IMR-90 (cell line): ENCODE measurements at regions not wholly inside any gene's neighbourhood (a gene's known extent, or its start where the extent isn't known, plus 50 kb on each side); places are given as distances from the start of the nearest gene placed in this dataset.

ENCODE experiments used
- ATAC-seq: fragments of 200-7000 bp; cut with Tn5 transposase; 2 replicates; pipeline ENCODE4 v1.9.1; 2020; ENCODE audit warnings: low read depth, mild to moderate bottlenecking, moderate library complexity
- BruUV-seq: library from RNA; stranded (reverse); fragments of 400-500 nt; replicated peaks from 2 replicates; lab custom pipeline; 2021; lab: Mats Ljungman, UMichigan
- CTCF ChIA-PET: fragments of 300-600 bp; formaldehyde crosslinking; extraction: SDS; loops from one replicate; lab custom pipeline; 2021; ENCODE audit warnings: antibody characterized with exemption; lab: Yijun Ruan, JAX
- POLR2A ChIA-PET: fragments of 300-600 bp; sonication (Branson Sonifier 250); formaldehyde crosslinking; loops from one replicate; lab custom pipeline; 2022; ENCODE audit warnings: antibody characterized with exemption; ENCODE audit not compliant: unreplicated experiment; lab: Charles Lee
- DNase-seq: peaks from one replicate; pipeline ENCODE4 v3.0.0; 2013
- H2AFZ ChIP-seq: replicated peaks from 2 replicates; pipeline ENCODE3; 2013; ENCODE audit warnings: low read length, mild to moderate bottlenecking; ENCODE audit not compliant: poor library complexity
- H2AK5ac ChIP-seq: 2 replicates; pipeline ENCODE4 v1.6.1; 2013; ENCODE audit warnings: low read depth, low read length, inconsistent platforms
- H2AK9ac ChIP-seq: replicated peaks from 2 replicates; pipeline ENCODE3; 2013; ENCODE audit warnings: mild to moderate bottlenecking, low read depth, low read length, moderate library complexity; ENCODE audit not compliant: poor library complexity
- H2BK120ac ChIP-seq: 2 replicates; pipeline ENCODE4 v1.6.1; 2013; ENCODE audit warnings: low read depth, low read length, inconsistent platforms
- H2BK15ac ChIP-seq: 3 replicates; pipeline ENCODE4 v1.6.1; 2013; ENCODE audit warnings: low read depth, low read length, inconsistent platforms
- H2BK20ac ChIP-seq: 2 replicates; pipeline ENCODE4 v1.6.1; 2013; ENCODE audit warnings: low read depth, mild to moderate bottlenecking, inconsistent platforms, low read length, moderate library complexity
- H2BK5ac ChIP-seq: 2 replicates; pipeline ENCODE4 v1.6.1; 2013; ENCODE audit warnings: mild to moderate bottlenecking, low read depth, low read length, inconsistent platforms; ENCODE audit not compliant: poor library complexity, severe bottlenecking
- H3K14ac ChIP-seq: replicated peaks from 2 replicates; pipeline ENCODE4 v1.6.1; 2013; ENCODE audit warnings: low read depth, low read length, inconsistent platforms
- H3K18ac ChIP-seq: 2 replicates; pipeline ENCODE4 v1.6.1; 2013; ENCODE audit warnings: low read depth, low read length, control low read depth
- H3K23ac ChIP-seq: 2 replicates; pipeline ENCODE4 v1.6.1; 2013; ENCODE audit warnings: low read depth, low read length, inconsistent platforms
- H3K27ac ChIP-seq: 2 replicates; pipeline ENCODE4 v1.5.1; 2013; ENCODE audit warnings: mild to moderate bottlenecking, control low read depth, low read length; ENCODE audit not compliant: insufficient read depth
- H3K27me3 ChIP-seq: 2 replicates; pipeline ENCODE4 v1.6.1; 2013; ENCODE audit warnings: low read length; ENCODE audit not compliant: control insufficient read depth, insufficient read depth
- H3K36me3 ChIP-seq: 2 replicates; pipeline ENCODE4 v1.6.1; 2013; ENCODE audit warnings: low read length, mixed read lengths; ENCODE audit not compliant: control insufficient read depth, insufficient read depth
- H3K4ac ChIP-seq: 2 replicates; pipeline ENCODE4 v1.6.1; 2013; ENCODE audit warnings: low read depth, low read length, inconsistent platforms
- H3K4me1 ChIP-seq: 2 replicates; pipeline ENCODE4 v1.6.1; 2013; ENCODE audit warnings: low read length, mixed read lengths; ENCODE audit not compliant: control insufficient read depth, insufficient read depth
- H3K4me2 ChIP-seq: 2 replicates; pipeline ENCODE4 v1.6.1; 2013; ENCODE audit warnings: low read depth, mild to moderate bottlenecking, control low read depth, low read length, moderate library complexity
- H3K4me3 ChIP-seq: 2 replicates; pipeline ENCODE4 v1.5.1; 2013; ENCODE audit warnings: low read depth, mild to moderate bottlenecking, control low read depth, low read length, moderate library complexity; ENCODE audit not compliant: insufficient read depth
- H3K56ac ChIP-seq: 2 replicates; pipeline ENCODE4 v1.6.1; 2013; ENCODE audit warnings: low read length, inconsistent platforms; ENCODE audit not compliant: insufficient read depth; ENCODE audit errors: extremely low read depth
- H3K79me1 ChIP-seq, 2 experiments: 2 replicates each; pipeline ENCODE4 v1.6.1; 2013; ENCODE audit warnings: low read length in 2 of 2, inconsistent platforms in 1 of 2, low read depth in 1 of 2
- H3K9ac ChIP-seq: 2 replicates; pipeline ENCODE4 v1.6.1; 2013; ENCODE audit warnings: low read depth, low read length, control low read depth
- H3K9me1 ChIP-seq: 2 replicates; pipeline ENCODE4 v1.6.1; 2013; ENCODE audit warnings: low read length, inconsistent platforms; ENCODE audit not compliant: insufficient read depth
- H3K9me3 ChIP-seq: 2 replicates; pipeline ENCODE4 v1.6.1; 2013; ENCODE audit warnings: low read length; ENCODE audit not compliant: control insufficient read depth, insufficient read depth
- H4K20me1 ChIP-seq: 2 replicates; pipeline ENCODE4 v1.6.1; 2013; ENCODE audit warnings: low read length, inconsistent platforms; ENCODE audit not compliant: insufficient read depth
- H4K5ac ChIP-seq: 2 replicates; pipeline ENCODE4 v1.6.1; 2013; ENCODE audit warnings: mild to moderate bottlenecking, low read depth, low read length, control low read depth
- H4K8ac ChIP-seq, 2 experiments: 2 replicates each; pipeline ENCODE4 v1.6.1; 2013; ENCODE audit warnings: low read depth in 2 of 2, low read length in 2 of 2, control low read depth in 1 of 2, inconsistent platforms in 1 of 2
- H4K91ac ChIP-seq: 2 replicates; pipeline ENCODE4 v1.6.1; 2013; ENCODE audit warnings: low read depth, low read length, inconsistent platforms; ENCODE audit not compliant: insufficient read depth
- CEBPB ChIP-seq: IDR thresholded peaks from 2 replicates; pipeline ENCODE4 v1.6.1; 2012; ENCODE audit warnings: low read depth, low read length, improper control_type of control experiment
- CHD1 ChIP-seq: IDR thresholded peaks from 2 replicates; pipeline ENCODE4 v1.6.1; 2012; ENCODE audit warnings: low read depth, low read length, improper control_type of control experiment
- MAFK ChIP-seq: IDR thresholded peaks from 2 replicates; pipeline ENCODE4 v1.6.1; 2012; ENCODE audit warnings: low read depth, low read length, improper control_type of control experiment
- MAZ ChIP-seq: IDR thresholded peaks from 2 replicates; pipeline ENCODE4 v1.6.1; 2012; ENCODE audit warnings: low read depth, mild to moderate bottlenecking, low read length, improper control_type of control experiment, moderate library complexity, borderline replicate concordance
- MXI1 ChIP-seq: IDR thresholded peaks from 2 replicates; pipeline ENCODE4 v1.6.1; 2012; ENCODE audit warnings: low read depth, mild to moderate bottlenecking, low read length, moderate library complexity, borderline replicate concordance
- NFE2L2 ChIP-seq: fragments of 150-350 bp; IDR thresholded peaks from 2 replicates; pipeline ENCODE4 v1.6.1; 2016; ENCODE audit warnings: low read depth, mild to moderate bottlenecking, low read length
- POLR2A ChIP-seq: IDR thresholded peaks from 2 replicates; pipeline ENCODE4 v1.6.1; 2012; ENCODE audit warnings: mild to moderate bottlenecking, low read depth, low read length
- RAD21 ChIP-seq: IDR thresholded peaks from 2 replicates; pipeline ENCODE4 v1.6.1; 2012; ENCODE audit warnings: low read length, improper control_type of control experiment
- RCOR1 ChIP-seq: IDR thresholded peaks from 2 replicates; pipeline ENCODE4 v1.6.1; 2012; ENCODE audit warnings: mild to moderate bottlenecking, low read length, improper control_type of control experiment; ENCODE audit not compliant: insufficient replicate concordance
- RFX5 ChIP-seq: IDR thresholded peaks from 2 replicates; pipeline ENCODE4 v1.8.0; 2012; ENCODE audit warnings: low read depth, mild to moderate bottlenecking, low read length, moderate library complexity
- SMC3 ChIP-seq: fragments of 150-350 bp; IDR thresholded peaks from 2 replicates; pipeline ENCODE4 v1.6.1; 2016; ENCODE audit warnings: low read depth, mild to moderate bottlenecking, antibody characterized with exemption, low read length, moderate library complexity
- WGBS, 2 experiments: methylation state at CpG; one replicate each; pipeline versions ENCODE4 v1.1.5 to v1.1.7; 2013; ENCODE audit warnings: missing lambda C conversion rate in 2 of 2; ENCODE audit not compliant: insufficient read length in 1 of 2; ENCODE audit errors: extremely low coverage in 2 of 2; 5-methylcytosine and 5-hydroxymethylcytosine counted together
- dilution Hi-C: fragments of 300-500 bp; cut with HindIII; formaldehyde crosslinking; loops from one replicate; pipeline ENCODE4 v1.14.3; 2018; ENCODE audit warnings: low sequenced_read_pairs; ENCODE audit not compliant: unreplicated experiment
- in situ Hi-C: fragments of 300-500 bp; cut with MboI; formaldehyde crosslinking; loops from 3 replicates; pipeline ENCODE4 v1.14.3; 2019; ENCODE audit warnings: low sequenced_read_pairs, inconsistent platforms, mixed read lengths
- intact Hi-C: fragments of 100-400 bp; cut with micrococcal nuclease; formaldehyde crosslinking; loops from 2 replicates; pipeline ENCODE4 v1.10.0; 2022
- TF ChIP-seq, protein P1 (sequence below): fragments of 150-350 bp; IDR thresholded peaks from 2 replicates; pipeline ENCODE4 v1.6.1; 2017; ENCODE audit warnings: mild to moderate bottlenecking, antibody characterized with exemption, low read length, low read depth
- TF ChIP-seq, protein P2 (sequence below): conservative IDR thresholded peaks from 2 replicates; pipeline ENCODE4 v1.5.1; 2012; ENCODE audit warnings: mild to moderate bottlenecking, low read depth, low read length, improper control_type of control experiment
- TF ChIP-seq, protein P3 (sequence below): fragments of 150-350 bp; IDR thresholded peaks from 2 replicates; pipeline ENCODE4 v1.6.1; 2016; ENCODE audit warnings: low read depth, mild to moderate bottlenecking, low read length, moderate library complexity, borderline replicate concordance

DNA sequence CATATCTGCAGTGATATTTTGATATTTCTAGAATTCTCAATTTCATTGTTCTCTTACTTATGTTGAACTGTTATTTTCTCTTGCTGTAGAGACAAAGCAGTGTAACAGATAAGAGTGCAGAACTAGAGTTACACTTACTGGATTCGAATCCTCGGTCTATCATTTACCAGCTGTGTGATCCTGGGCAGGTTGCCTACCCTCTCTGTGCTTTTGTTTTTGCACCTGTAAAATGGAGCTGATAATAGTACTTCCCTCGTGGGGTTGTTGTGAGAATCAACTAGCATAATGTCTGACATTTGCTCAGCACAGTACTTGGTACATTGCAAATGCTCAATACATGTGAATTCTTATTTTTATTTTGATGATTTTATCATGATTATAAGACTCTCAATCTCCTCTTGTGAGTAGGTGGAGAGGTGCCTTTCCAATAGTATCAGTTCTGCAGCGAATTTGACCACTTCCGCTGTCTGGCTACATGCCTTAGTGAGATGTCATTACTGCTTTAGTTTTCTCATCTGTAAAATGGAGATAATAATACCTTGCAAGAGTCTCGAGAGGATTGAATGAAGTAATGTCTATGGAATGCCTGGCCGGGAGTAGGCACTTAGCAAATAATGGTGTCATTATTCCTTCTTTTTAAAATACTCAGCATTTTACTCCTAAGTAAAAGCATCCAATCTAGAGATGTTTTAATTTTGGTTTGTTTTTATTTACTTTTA, 312.2 kb upstream of the MAF start:
- Histone ChIP-seq H4K8ac (no peak overlapping the region), H2BK15ac (no peak overlapping the region), H2AK9ac (no peak overlapping the region), H3K18ac (no peak overlapping the region), H3K79me1 (no peaks in the 10 kb centered on the region), H3K4me1 (no peaks in the 10 kb centered on the region), H3K4ac (no peak overlapping the region), H3K14ac (no peak overlapping the region), H3K4me3 (no peak overlapping the region), H3K9me1 (no peaks in the 10 kb centered on the region), H3K56ac (no peak overlapping the region), H4K5ac (no peak overlapping the region), H4K20me1 (no peaks in the 10 kb centered on the region), H4K91ac (no peak overlapping the region), H2AK5ac (no peak overlapping the region), H3K4me2 (no peak overlapping the region), H2BK20ac (no peak overlapping the region), H3K27ac (no peak overlapping the region), H3K27me3 (no peaks in the 10 kb centered on the region), H3K9me3 (peaks cover 11% of the 10 kb centered on the region), H2AFZ (no peak overlapping the region), H3K36me3 (no peaks in the 10 kb centered on the region), H3K23ac (no peak overlapping the region), H3K9ac (no peak overlapping the region), H2BK5ac (no peak overlapping the region), H2BK120ac (no peak overlapping the region)
- in situ Hi-C loops (no loop called here), dilution Hi-C loops (no loop called here), intact Hi-C loops (no loop called here)
- ChIA-PET POLR2A (no interaction called here), CTCF (no interaction called here)
- TF ChIP-seq MXI1, result no peak
- TF ChIP-seq SMC3, result no peak
- TF ChIP-seq NFE2L2, result no peak
- no peak for TF ChIP-seq RAD21
- no peak for TF ChIP-seq CEBPB
- TF ChIP-seq, protein P1, sequence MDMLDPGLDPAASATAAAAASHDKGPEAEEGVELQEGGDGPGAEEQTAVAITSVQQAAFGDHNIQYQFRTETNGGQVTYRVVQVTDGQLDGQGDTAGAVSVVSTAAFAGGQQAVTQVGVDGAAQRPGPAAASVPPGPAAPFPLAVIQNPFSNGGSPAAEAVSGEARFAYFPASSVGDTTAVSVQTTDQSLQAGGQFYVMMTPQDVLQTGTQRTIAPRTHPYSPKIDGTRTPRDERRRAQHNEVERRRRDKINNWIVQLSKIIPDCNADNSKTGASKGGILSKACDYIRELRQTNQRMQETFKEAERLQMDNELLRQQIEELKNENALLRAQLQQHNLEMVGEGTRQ, result no peak
- TF ChIP-seq, protein P2, sequence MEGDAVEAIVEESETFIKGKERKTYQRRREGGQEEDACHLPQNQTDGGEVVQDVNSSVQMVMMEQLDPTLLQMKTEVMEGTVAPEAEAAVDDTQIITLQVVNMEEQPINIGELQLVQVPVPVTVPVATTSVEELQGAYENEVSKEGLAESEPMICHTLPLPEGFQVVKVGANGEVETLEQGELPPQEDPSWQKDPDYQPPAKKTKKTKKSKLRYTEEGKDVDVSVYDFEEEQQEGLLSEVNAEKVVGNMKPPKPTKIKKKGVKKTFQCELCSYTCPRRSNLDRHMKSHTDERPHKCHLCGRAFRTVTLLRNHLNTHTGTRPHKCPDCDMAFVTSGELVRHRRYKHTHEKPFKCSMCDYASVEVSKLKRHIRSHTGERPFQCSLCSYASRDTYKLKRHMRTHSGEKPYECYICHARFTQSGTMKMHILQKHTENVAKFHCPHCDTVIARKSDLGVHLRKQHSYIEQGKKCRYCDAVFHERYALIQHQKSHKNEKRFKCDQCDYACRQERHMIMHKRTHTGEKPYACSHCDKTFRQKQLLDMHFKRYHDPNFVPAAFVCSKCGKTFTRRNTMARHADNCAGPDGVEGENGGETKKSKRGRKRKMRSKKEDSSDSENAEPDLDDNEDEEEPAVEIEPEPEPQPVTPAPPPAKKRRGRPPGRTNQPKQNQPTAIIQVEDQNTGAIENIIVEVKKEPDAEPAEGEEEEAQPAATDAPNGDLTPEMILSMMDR, result no peak
- TF ChIP-seq, protein P3, sequence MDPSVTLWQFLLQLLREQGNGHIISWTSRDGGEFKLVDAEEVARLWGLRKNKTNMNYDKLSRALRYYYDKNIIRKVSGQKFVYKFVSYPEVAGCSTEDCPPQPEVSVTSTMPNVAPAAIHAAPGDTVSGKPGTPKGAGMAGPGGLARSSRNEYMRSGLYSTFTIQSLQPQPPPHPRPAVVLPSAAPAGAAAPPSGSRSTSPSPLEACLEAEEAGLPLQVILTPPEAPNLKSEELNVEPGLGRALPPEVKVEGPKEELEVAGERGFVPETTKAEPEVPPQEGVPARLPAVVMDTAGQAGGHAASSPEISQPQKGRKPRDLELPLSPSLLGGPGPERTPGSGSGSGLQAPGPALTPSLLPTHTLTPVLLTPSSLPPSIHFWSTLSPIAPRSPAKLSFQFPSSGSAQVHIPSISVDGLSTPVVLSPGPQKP, result no peak
- no peak for TF ChIP-seq RCOR1
- no peak for TF ChIP-seq MAFK
- no peak for TF ChIP-seq MAZ
- TF ChIP-seq RFX5, result no peak
- no peak for TF ChIP-seq CHD1
- no peak for TF ChIP-seq POLR2A
- BruUV-seq, result no TSS peak
- no CpG with 5 or more reads among the region's 7 CpGs for WGBS, 2 experiments
- ATAC-seq (no peak), DNase-seq (no peak)
